GM21528 (cell line): ENCODE measurements at regions not wholly inside any gene's neighbourhood (a gene's known extent, or its start where the extent isn't known, plus 50 kb on each side); places are given as distances from the start of the nearest gene placed in this dataset.
"Not testable (repeated sequence)": the region's sequence is repeated elsewhere in the genome, so short reads cannot be mapped to it uniquely, and the experiment has no call there.

Experiments used
- ATAC-seq: cut with Tn5 transposase; IDR thresholded peaks from one replicate; pipeline ENCODE4 v1.9.1; 2021; ENCODE audit warnings: mild to moderate bottlenecking, moderate library complexity; ENCODE audit not compliant: unreplicated experiment, low FRiP score

GRCh38 chr14:53858345-53858684, 98.3 kb downstream of the BMP4 start:
- no peak for ATAC-seq

- no peak for ATAC-seq
Measured at GRCh38 chr14:53857625-53858344, 98.8 kb downstream of the BMP4 start.

- no peak for ATAC-seq
Measured at GRCh38 chr14:53855574-53855973, 101.1 kb downstream of the BMP4 start.

- ATAC-seq: no peak
Measured at GRCh38 chr14:53855127-53855526, 101.5 kb downstream of the BMP4 start.

GRCh38 chr14:53851394-53852090, 105.1 kb downstream of the BMP4 start:
- ATAC-seq: no peak

- no peak for ATAC-seq
Measured at GRCh38 chr14:53850714-53851296, 105.8 kb downstream of the BMP4 start.

- ATAC-seq: no peak
Measured at GRCh38 chr14:53849549-53849948, 107.1 kb downstream of the BMP4 start.

- ATAC-seq: no peak
Measured at GRCh38 chr14:53848854-53849253, 107.8 kb downstream of the BMP4 start.

- ATAC-seq: no peak
Measured at GRCh38 chr14:53847881-53848280, 108.7 kb downstream of the BMP4 start.

- ATAC-seq: no peak
Measured at GRCh38 chr14:53847057-53847456, 109.6 kb downstream of the BMP4 start.

- ATAC-seq: no peak
Measured at GRCh38 chr14:53845813-53846693, 110.6 kb downstream of the BMP4 start.

GRCh38 chr14:53842938-53843337, 113.7 kb downstream of the BMP4 start:
- no peak for ATAC-seq

- ATAC-seq: no peak
Measured at GRCh38 chr14:53841109-53842099, 115.2 kb downstream of the BMP4 start.

- no peak for ATAC-seq
Measured at GRCh38 chr14:53840444-53840843, 116.2 kb downstream of the BMP4 start.

- no peak for ATAC-seq
Measured at GRCh38 chr14:53838374-53838773, 118.3 kb downstream of the BMP4 start.

GRCh38 chr14:53837656-53838055, 119.0 kb downstream of the BMP4 start:
- ATAC-seq: not testable (repeated sequence)

GRCh38 chr14:53836551-53836950, 120.1 kb downstream of the BMP4 start:
- ATAC-seq: no peak

- no peak for ATAC-seq
Measured at GRCh38 chr14:53828820-53829219, 127.8 kb downstream of the BMP4 start.

- no peak for ATAC-seq
Measured at GRCh38 chr14:53824061-53824460, 132.6 kb downstream of the BMP4 start.

GRCh38 chr14:53814392-53814791, 142.2 kb downstream of the BMP4 start:
- no peak for ATAC-seq
